ENCODE measurements at regions not wholly inside any gene's neighbourhood (a gene's known extent, or its start where the extent isn't known, plus 50 kb on each side); places are given as distances from the start of the nearest gene placed in this dataset.

- Histone ChIP-seq H3K27me3 (ENCODE audit: control insufficient read depth in 1 of 2, insufficient read depth in 2 of 2, low read length in 1 of 2) (no peaks in the 10 kb centered on the region), H3K27ac (ENCODE audit: low read depth in 1 of 2, low read length in 2 of 2) (no peak overlapping the region), H3K9me3 (ENCODE audit: control insufficient read depth, low read length) (no peaks in the 10 kb centered on the region), H3K4me1 (ENCODE audit: control insufficient read depth in 1 of 2, insufficient read depth in 2 of 2, low read length in 2 of 2) (no peaks in the 10 kb centered on the region), H3K4me3 (ENCODE audit: low read length in 2 of 2) (no peak overlapping the region), H3K36me3 (ENCODE audit: control insufficient read depth in 1 of 2, insufficient read depth in 2 of 2, low read length in 1 of 2) (no peaks in the 10 kb centered on the region)
- intact Hi-C loops (cut with DNase I), result no loop called here
- WGBS, 2 donors, result 92 to 96% methylated on average over 1 of the region's 1 CpG
- no peak for DNase-seq
- ATAC-seq (ENCODE audit: low FRiP score), result no peak
Observed at GRCh38 chr16:55136356-55137150, 187.4 kb upstream of the IRX6 start.

GRCh38 chr16:55138298-55138697 is 185.7 kb upstream of the IRX6 start:
- 55 to 62% methylated on average over 3 of the region's 3 CpGs for WGBS, 2 donors
- no peak overlapping the region for H3K27ac ChIP-seq (ENCODE audit: low read depth in 1 of 2, low read length in 2 of 2)
- no peaks in the 10 kb centered on the region for H3K4me1 ChIP-seq (ENCODE audit: control insufficient read depth in 1 of 2, insufficient read depth in 2 of 2, low read length in 2 of 2)
- ATAC-seq (ENCODE audit: low FRiP score) (no peak), DNase-seq (no peak)
- H3K4me3 ChIP-seq (ENCODE audit: low read length in 2 of 2), result no peak overlapping the region
- intact Hi-C loops (cut with DNase I), result no loop called here
- H3K36me3 ChIP-seq (ENCODE audit: control insufficient read depth in 1 of 2, insufficient read depth in 2 of 2, low read length in 1 of 2), result no peaks in the 10 kb centered on the region
- no peaks in the 10 kb centered on the region for H3K9me3 ChIP-seq (ENCODE audit: control insufficient read depth, low read length)
- no peaks in the 10 kb centered on the region for H3K27me3 ChIP-seq (ENCODE audit: control insufficient read depth in 1 of 2, insufficient read depth in 2 of 2, low read length in 1 of 2)

- H3K27ac ChIP-seq (ENCODE audit: low read depth in 1 of 2, low read length in 2 of 2), result no peak overlapping the region
- no peaks in the 10 kb centered on the region for H3K36me3 ChIP-seq (ENCODE audit: control insufficient read depth in 1 of 2, insufficient read depth in 2 of 2, low read length in 1 of 2)
- intact Hi-C loops (cut with DNase I), result no loop called here
- H3K27me3 ChIP-seq (ENCODE audit: control insufficient read depth in 1 of 2, insufficient read depth in 2 of 2, low read length in 1 of 2), result no peaks in the 10 kb centered on the region
- no peaks in the 10 kb centered on the region for H3K4me1 ChIP-seq (ENCODE audit: control insufficient read depth in 1 of 2, insufficient read depth in 2 of 2, low read length in 2 of 2)
- WGBS, 2 donors, result 79 to 80% methylated on average over 4 of the region's 4 CpGs
- H3K4me3 ChIP-seq (ENCODE audit: low read length in 2 of 2), result no peak overlapping the region
- DNase-seq (no peak), ATAC-seq (ENCODE audit: low FRiP score) (no peak)
- H3K9me3 ChIP-seq (ENCODE audit: control insufficient read depth, low read length), result peaks cover 2% of the 10 kb centered on the region
Observed at GRCh38 chr16:55142405-55142804, 181.6 kb upstream of the IRX6 start.

- WGBS, 2 donors, result 74 to 83% methylated on average over 3 of the region's 3 CpGs
- Histone ChIP-seq H3K27me3 (ENCODE audit: control insufficient read depth in 1 of 2, insufficient read depth in 2 of 2, low read length in 1 of 2) (no peaks in the 10 kb centered on the region), H3K27ac (ENCODE audit: low read depth in 1 of 2, low read length in 2 of 2) (no peak overlapping the region), H3K4me1 (ENCODE audit: control insufficient read depth in 1 of 2, insufficient read depth in 2 of 2, low read length in 2 of 2) (no peaks in the 10 kb centered on the region), H3K9me3 (ENCODE audit: control insufficient read depth, low read length) (peaks cover 5% of the 10 kb centered on the region), H3K4me3 (ENCODE audit: low read length in 2 of 2) (no peak overlapping the region), H3K36me3 (ENCODE audit: control insufficient read depth in 1 of 2, insufficient read depth in 2 of 2, low read length in 1 of 2) (no peaks in the 10 kb centered on the region)
- no peak for DNase-seq
- intact Hi-C loops (cut with DNase I), result no loop called here
- no peak for ATAC-seq (ENCODE audit: low FRiP score)
Observed at GRCh38 chr16:55144651-55145050, 179.4 kb upstream of the IRX6 start.

GRCh38 chr16:55145771-55146603 is 178.0 kb upstream of the IRX6 start:
- Histone ChIP-seq H3K9me3 (ENCODE audit: control insufficient read depth, low read length) (peaks cover 6% of the 10 kb centered on the region), H3K36me3 (ENCODE audit: control insufficient read depth in 1 of 2, insufficient read depth in 2 of 2, low read length in 1 of 2) (no peaks in the 10 kb centered on the region), H3K27me3 (ENCODE audit: control insufficient read depth in 1 of 2, insufficient read depth in 2 of 2, low read length in 1 of 2) (peaks cover 0 to 2% of the 10 kb centered on the region in 2 donors), H3K4me3 (ENCODE audit: low read length in 2 of 2) (no peak overlapping the region), H3K4me1 (ENCODE audit: control insufficient read depth in 1 of 2, insufficient read depth in 2 of 2, low read length in 2 of 2) (no peaks in the 10 kb centered on the region), H3K27ac (ENCODE audit: low read depth in 1 of 2, low read length in 2 of 2) (no peak overlapping the region)
- ATAC-seq (ENCODE audit: low FRiP score) (no peak), DNase-seq (no peak)
- intact Hi-C loops (cut with DNase I), result no loop called here
- 94 to 98% methylated on average over 2 of the region's 2 CpGs for WGBS, 2 donors

GRCh38 chr16:55146966-55147365 is 177.0 kb upstream of the IRX6 start:
- intact Hi-C loops (cut with DNase I), result no loop called here
- Histone ChIP-seq H3K4me1 (ENCODE audit: control insufficient read depth in 1 of 2, insufficient read depth in 2 of 2, low read length in 2 of 2) (no peaks in the 10 kb centered on the region), H3K27me3 (ENCODE audit: control insufficient read depth in 1 of 2, insufficient read depth in 2 of 2, low read length in 1 of 2) (peaks cover 0 to 2% of the 10 kb centered on the region in 2 donors), H3K27ac (ENCODE audit: low read depth in 1 of 2, low read length in 2 of 2) (no peak overlapping the region), H3K4me3 (ENCODE audit: low read length in 2 of 2) (no peak overlapping the region), H3K9me3 (ENCODE audit: control insufficient read depth, low read length) (peaks cover 6% of the 10 kb centered on the region), H3K36me3 (ENCODE audit: control insufficient read depth in 1 of 2, insufficient read depth in 2 of 2, low read length in 1 of 2) (no peaks in the 10 kb centered on the region)
- ATAC-seq (ENCODE audit: low FRiP score), result no peak
- WGBS, 2 donors, result 43 to 47% methylated on average over 7 of the region's 7 CpGs
- no peak for DNase-seq

GRCh38 chr16:55147396-55147795 is 176.6 kb upstream of the IRX6 start:
- no peak overlapping the region for H3K27ac ChIP-seq (ENCODE audit: low read depth in 1 of 2, low read length in 2 of 2)
- WGBS, 2 donors, result 74 to 79% methylated on average over 4 of the region's 4 CpGs

GRCh38 chr16:55149622-55150021 is 174.4 kb upstream of the IRX6 start:
- Histone ChIP-seq H3K36me3 (ENCODE audit: control insufficient read depth in 1 of 2, insufficient read depth in 2 of 2, low read length in 1 of 2) (no peaks in the 10 kb centered on the region), H3K4me3 (ENCODE audit: low read length in 2 of 2) (no peak overlapping the region), H3K27ac (ENCODE audit: low read depth in 1 of 2, low read length in 2 of 2) (no peak overlapping the region), H3K27me3 (ENCODE audit: control insufficient read depth in 1 of 2, insufficient read depth in 2 of 2, low read length in 1 of 2) (peaks cover 0 to 3% of the 10 kb centered on the region in 2 donors), H3K9me3 (ENCODE audit: control insufficient read depth, low read length) (peaks cover 8% of the 10 kb centered on the region), H3K4me1 (ENCODE audit: control insufficient read depth in 1 of 2, insufficient read depth in 2 of 2, low read length in 2 of 2) (no peaks in the 10 kb centered on the region)
- ATAC-seq (ENCODE audit: low FRiP score), result no peak
- 68 to 80% methylated on average over 4 of the region's 4 CpGs for WGBS, 2 donors
- no peak for DNase-seq
- intact Hi-C loops (cut with DNase I), result no loop called here

More at GRCh38 chr16:55147396-55147795, 176.6 kb upstream of the IRX6 start:
- DNase-seq, result no peak
- ATAC-seq (ENCODE audit: low FRiP score), result no peak
- Histone ChIP-seq H3K9me3 (ENCODE audit: control insufficient read depth, low read length) (peaks cover 6% of the 10 kb centered on the region), H3K4me3 (ENCODE audit: low read length in 2 of 2) (no peak overlapping the region), H3K4me1 (ENCODE audit: control insufficient read depth in 1 of 2, insufficient read depth in 2 of 2, low read length in 2 of 2) (no peaks in the 10 kb centered on the region), H3K36me3 (ENCODE audit: control insufficient read depth in 1 of 2, insufficient read depth in 2 of 2, low read length in 1 of 2) (no peaks in the 10 kb centered on the region), H3K27me3 (ENCODE audit: control insufficient read depth in 1 of 2, insufficient read depth in 2 of 2, low read length in 1 of 2) (peaks cover 0 to 2% of the 10 kb centered on the region in 2 donors)
- intact Hi-C loops (cut with DNase I), result no loop called here
